CD4-positive, alpha-beta T cell treated with Interleukin-4 for 1 hour (primary cell): ENCODE measurements at regions not wholly inside any gene's neighbourhood (a gene's known extent, or its start where the extent isn't known, plus 50 kb on each side); places are given as distances from the start of the nearest gene placed in this dataset.

Experiments
- DNase-seq, 2 donors: peaks; one replicate each; pipeline ENCODE4 v3.0.0-alpha.2; 2020 to 2022

- no peak for DNase-seq
These were observed 1890.7 kb upstream of the NUDT12 start for GRCh38 chr5:105453216-105453807.

- DNase-seq = no peak
These were observed 1885.7 kb upstream of the NUDT12 start for GRCh38 chr5:105448271-105448670.

- no peak for DNase-seq
These were observed 1867.9 kb upstream of the NUDT12 start for GRCh38 chr5:105430516-105430915.

GRCh38 chr5:105428451-105429380 lies 1866.1 kb upstream of the NUDT12 start:
- no peak for DNase-seq

- no peak for DNase-seq
These were observed 1851.5 kb upstream of the NUDT12 start for GRCh38 chr5:105414067-105414466.

- DNase-seq = no peak
These were observed 1850.9 kb upstream of the NUDT12 start for GRCh38 chr5:105413406-105413990.

- no peak for DNase-seq
These were observed 1847.1 kb upstream of the NUDT12 start for GRCh38 chr5:105409695-105410094.

GRCh38 chr5:105407200-105407599 lies 1844.6 kb upstream of the NUDT12 start:
- DNase-seq = no peak

- DNase-seq = no peak
These were observed 1835.2 kb upstream of the NUDT12 start for GRCh38 chr5:105397749-105398148.

- no peak for DNase-seq
These were observed 1830.1 kb upstream of the NUDT12 start for GRCh38 chr5:105392710-105393149.

GRCh38 chr5:105392122-105392709 lies 1829.6 kb upstream of the NUDT12 start:
- no peak for DNase-seq

- no peak for DNase-seq
These were observed 1817.5 kb upstream of the NUDT12 start for GRCh38 chr5:105380126-105380525.

GRCh38 chr5:105371169-105371568 lies 1808.6 kb upstream of the NUDT12 start:
- DNase-seq = no peak

GRCh38 chr5:105350486-105351140 lies 1788.0 kb upstream of the NUDT12 start:
- DNase-seq = no peak

- no peak for DNase-seq
These were observed 1769.0 kb upstream of the NUDT12 start for GRCh38 chr5:105331558-105331957.

GRCh38 chr5:105330185-105330584 lies 1767.6 kb upstream of the NUDT12 start:
- DNase-seq = no peak

GRCh38 chr5:105304859-105305258 lies 1742.3 kb upstream of the NUDT12 start:
- no peak for DNase-seq

- DNase-seq = no peak
These were observed 1726.4 kb upstream of the NUDT12 start for GRCh38 chr5:105288946-105289345.

GRCh38 chr5:105283134-105283533 lies 1720.5 kb upstream of the NUDT12 start:
- DNase-seq = no peak

- DNase-seq = no peak
These were observed 1711.5 kb upstream of the NUDT12 start for GRCh38 chr5:105274079-105274478.

- no peak for DNase-seq
These were observed 1700.9 kb upstream of the NUDT12 start for GRCh38 chr5:105263515-105263914.

- DNase-seq = no peak
These were observed 1697.1 kb upstream of the NUDT12 start for GRCh38 chr5:105259581-105260217.
